Suppressor macrophage treated with lipopolysaccharide for 4 hours (primary cell): ENCODE measurements at regions not wholly inside any gene's neighbourhood (a gene's known extent, or its start where the extent isn't known, plus 50 kb on each side); places are given as distances from the start of the nearest gene placed in this dataset.
"Not testable (repeated sequence)": the region's sequence is repeated elsewhere in the genome, so short reads cannot be mapped to it uniquely, and the experiment has no call there.

Experiments used
- DNase-seq: peaks from one replicate; pipeline ENCODE4 v3.0.0-alpha.2; 2020

DNA sequence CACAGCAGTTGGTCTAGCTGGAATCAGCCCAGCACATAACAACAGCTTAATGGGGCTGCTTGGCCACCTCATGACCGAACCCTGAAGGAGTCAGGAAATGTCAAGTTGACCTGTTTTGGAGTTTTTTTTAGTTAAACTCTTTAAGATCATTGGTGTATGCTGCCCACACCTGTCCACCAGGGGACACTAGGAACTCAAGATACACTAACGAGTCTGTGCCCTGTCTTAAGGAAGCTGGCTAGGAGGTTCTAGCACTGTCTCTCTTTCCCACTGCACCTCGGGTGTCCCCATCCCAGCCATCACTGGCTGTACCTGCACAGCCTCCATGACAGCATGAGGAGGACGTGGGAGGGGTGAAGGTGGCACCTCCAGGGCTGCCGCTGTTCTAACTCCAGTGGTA is 364.9 kb upstream of the SOX1 start:
- DNase-seq: not testable (repeated sequence)
